ENCODE measurements at regions not wholly inside any gene's neighbourhood (a gene's known extent, or its start where the extent isn't known, plus 50 kb on each side); places are given as distances from the start of the nearest gene placed in this dataset.

- DNase-seq (ENCODE audit: low read depth, low spot score): no peak
Observed at GRCh38 chr6:8674126-8674525, 238.8 kb upstream of the SLC35B3 start.

GRCh38 chr6:8672882-8673281 is 237.5 kb upstream of the SLC35B3 start:
- no peak for DNase-seq (ENCODE audit: low read depth, low spot score)

- no peak for DNase-seq (ENCODE audit: low read depth, low spot score)
Observed at GRCh38 chr6:8670792-8671191, 235.4 kb upstream of the SLC35B3 start.

GRCh38 chr6:8664700-8665099 is 229.4 kb upstream of the SLC35B3 start:
- no peak for DNase-seq (ENCODE audit: low read depth, low spot score)

GRCh38 chr6:8664070-8664469 is 228.7 kb upstream of the SLC35B3 start:
- DNase-seq (ENCODE audit: low read depth, low spot score): no peak

- no peak for DNase-seq (ENCODE audit: low read depth, low spot score)
Observed at GRCh38 chr6:8659404-8660189, 224.3 kb upstream of the SLC35B3 start.

GRCh38 chr6:8658416-8658815 is 223.1 kb upstream of the SLC35B3 start:
- no peak for DNase-seq (ENCODE audit: low read depth, low spot score)

GRCh38 chr6:8657522-8657921 is 222.2 kb upstream of the SLC35B3 start:
- no peak for DNase-seq (ENCODE audit: low read depth, low spot score)

GRCh38 chr6:8655670-8656454 is 220.5 kb upstream of the SLC35B3 start:
- DNase-seq (ENCODE audit: low read depth, low spot score): no peak

- no peak for DNase-seq (ENCODE audit: low read depth, low spot score)
Observed at GRCh38 chr6:8652710-8653109, 217.4 kb upstream of the SLC35B3 start.

GRCh38 chr6:8651998-8652397 is 216.7 kb upstream of the SLC35B3 start:
- no peak for DNase-seq (ENCODE audit: low read depth, low spot score)

- no peak for DNase-seq (ENCODE audit: low read depth, low spot score)
Observed at GRCh38 chr6:8645212-8645611, 209.9 kb upstream of the SLC35B3 start.

GRCh38 chr6:8644306-8644705 is 209.0 kb upstream of the SLC35B3 start:
- DNase-seq (ENCODE audit: low read depth, low spot score): no peak

- no peak for DNase-seq (ENCODE audit: low read depth, low spot score)
Observed at GRCh38 chr6:8642854-8643253, 207.5 kb upstream of the SLC35B3 start.

- DNase-seq (ENCODE audit: low read depth, low spot score): no peak
Observed at GRCh38 chr6:8642131-8642530, 206.8 kb upstream of the SLC35B3 start.

- no peak for DNase-seq (ENCODE audit: low read depth, low spot score)
Observed at GRCh38 chr6:8639928-8640649, 204.7 kb upstream of the SLC35B3 start.

- no peak for DNase-seq (ENCODE audit: low read depth, low spot score)
Observed at GRCh38 chr6:8637896-8638597, 202.7 kb upstream of the SLC35B3 start.

- no peak for DNase-seq (ENCODE audit: low read depth, low spot score)
Observed at GRCh38 chr6:8633762-8634161, 198.4 kb upstream of the SLC35B3 start.

GRCh38 chr6:8628736-8629135 is 193.4 kb upstream of the SLC35B3 start:
- no peak for DNase-seq (ENCODE audit: low read depth, low spot score)

GRCh38 chr6:8628063-8628462 is 192.7 kb upstream of the SLC35B3 start:
- no peak for DNase-seq (ENCODE audit: low read depth, low spot score)

- DNase-seq (ENCODE audit: low read depth, low spot score): no peak
Observed at GRCh38 chr6:8627085-8627861, 191.9 kb upstream of the SLC35B3 start.
